BLaER1 (cell line): ENCODE measurements at regions not wholly inside any gene's neighbourhood (a gene's known extent, or its start where the extent isn't known, plus 50 kb on each side); places are given as distances from the start of the nearest gene placed in this dataset.

ENCODE experiments used
- H3K27ac ChIP-seq: shearing (Covaris generic); formaldehyde crosslinking; 2 replicates; pipeline ENCODE4 v1.8.1; 2022
- H3K27me3 ChIP-seq: shearing (Covaris generic); formaldehyde crosslinking; 2 replicates; pipeline ENCODE4 v1.8.1; 2022
- H3K36me3 ChIP-seq: shearing (Covaris generic); formaldehyde crosslinking; 2 replicates; pipeline ENCODE4 v1.8.1; 2022
- H3K4me1 ChIP-seq: shearing (Covaris generic); formaldehyde crosslinking; 2 replicates; pipeline ENCODE4 v1.8.1; 2022
- H3K4me2 ChIP-seq: shearing (Covaris generic); formaldehyde crosslinking; 2 replicates; pipeline ENCODE4 v1.8.1; 2022
- H3K4me3 ChIP-seq: shearing (Covaris generic); formaldehyde crosslinking; 2 replicates; pipeline ENCODE4 v1.8.1; 2022
- H3K9ac ChIP-seq: shearing (Covaris generic); formaldehyde crosslinking; 2 replicates; pipeline ENCODE4 v1.8.1; 2022
- H3K9me3 ChIP-seq: shearing (Covaris generic); formaldehyde crosslinking; 2 replicates; pipeline ENCODE4 v1.8.1; 2022
- H4K20me1 ChIP-seq: shearing (Covaris generic); formaldehyde crosslinking; 2 replicates; pipeline ENCODE4 v1.8.1; 2022
- Cebpa-rat ChIP-seq: shearing (Covaris generic); IDR thresholded peaks from 2 replicates; pipeline ENCODE4 v1.8.1; 2022

- Histone ChIP-seq H3K4me1 (no peaks in the 10 kb centered on the region), H3K27ac (no peak overlapping the region), H3K4me2 (no peak overlapping the region), H3K9me3 (no peaks in the 10 kb centered on the region), H3K9ac (no peak overlapping the region), H4K20me1 (no peaks in the 10 kb centered on the region), H3K36me3 (no peaks in the 10 kb centered on the region), H3K4me3 (no peak overlapping the region), H3K27me3 (no peaks in the 10 kb centered on the region)
- TF ChIP-seq Cebpa-rat = no peak
Observed at GRCh38 chr18:67964462-67964861, 447.9 kb upstream of the DSEL start.

- no peak overlapping the region for H3K4me3 ChIP-seq
- H3K36me3 ChIP-seq = no peaks in the 10 kb centered on the region
- no peaks in the 10 kb centered on the region for H3K9me3 ChIP-seq
- H3K27me3 ChIP-seq = no peaks in the 10 kb centered on the region
- H3K9ac ChIP-seq = no peak overlapping the region
- H3K27ac ChIP-seq = no peak overlapping the region
- TF ChIP-seq Cebpa-rat = no peak
- H4K20me1 ChIP-seq = no peaks in the 10 kb centered on the region
- H3K4me1 ChIP-seq = no peaks in the 10 kb centered on the region
- H3K4me2 ChIP-seq = no peak overlapping the region
Observed at GRCh38 chr18:67961701-67962440, 445.4 kb upstream of the DSEL start.

GRCh38 chr18:67957684-67958083 lies 441.2 kb upstream of the DSEL start:
- H3K27ac ChIP-seq = no peak overlapping the region
- no peak overlapping the region for H3K4me3 ChIP-seq
- no peaks in the 10 kb centered on the region for H3K36me3 ChIP-seq
- H4K20me1 ChIP-seq = no peaks in the 10 kb centered on the region
- H3K4me1 ChIP-seq = no peaks in the 10 kb centered on the region
- no peaks in the 10 kb centered on the region for H3K9me3 ChIP-seq
- no peak for TF ChIP-seq Cebpa-rat
- H3K27me3 ChIP-seq = no peaks in the 10 kb centered on the region
- no peak overlapping the region for H3K9ac ChIP-seq
- H3K4me2 ChIP-seq = no peak overlapping the region

- Histone ChIP-seq H3K27me3 (no peaks in the 10 kb centered on the region), H3K9me3 (no peaks in the 10 kb centered on the region), H3K4me1 (no peaks in the 10 kb centered on the region), H4K20me1 (no peaks in the 10 kb centered on the region), H3K4me2 (no peak overlapping the region), H3K4me3 (no peak overlapping the region), H3K27ac (no peak overlapping the region), H3K9ac (no peak overlapping the region), H3K36me3 (no peaks in the 10 kb centered on the region)
- TF ChIP-seq Cebpa-rat = no peak
Observed at GRCh38 chr18:67954594-67954993, 438.1 kb upstream of the DSEL start.

- Histone ChIP-seq H3K36me3 (no peaks in the 10 kb centered on the region), H3K9ac (no peak overlapping the region), H3K27ac (no peak overlapping the region), H3K4me2 (no peak overlapping the region), H3K4me1 (no peaks in the 10 kb centered on the region), H3K4me3 (no peak overlapping the region), H4K20me1 (no peaks in the 10 kb centered on the region), H3K27me3 (no peaks in the 10 kb centered on the region), H3K9me3 (no peaks in the 10 kb centered on the region)
- no peak for TF ChIP-seq Cebpa-rat
Observed at GRCh38 chr18:67951137-67951536, 434.6 kb upstream of the DSEL start.

GRCh38 chr18:67938660-67939059 lies 422.1 kb upstream of the DSEL start:
- Histone ChIP-seq H3K9ac (no peak overlapping the region), H3K36me3 (no peaks in the 10 kb centered on the region), H3K9me3 (no peaks in the 10 kb centered on the region), H3K4me3 (no peak overlapping the region), H3K27me3 (no peaks in the 10 kb centered on the region), H3K27ac (no peak overlapping the region), H3K4me2 (no peak overlapping the region), H3K4me1 (no peaks in the 10 kb centered on the region), H4K20me1 (no peaks in the 10 kb centered on the region)
- TF ChIP-seq Cebpa-rat = no peak

GRCh38 chr18:67935638-67936037 lies 419.1 kb upstream of the DSEL start:
- no peak for TF ChIP-seq Cebpa-rat
- Histone ChIP-seq H3K4me3 (no peak overlapping the region), H4K20me1 (no peaks in the 10 kb centered on the region), H3K36me3 (no peaks in the 10 kb centered on the region), H3K4me1 (no peaks in the 10 kb centered on the region), H3K9me3 (no peaks in the 10 kb centered on the region), H3K27ac (no peak overlapping the region), H3K4me2 (no peak overlapping the region), H3K9ac (no peak overlapping the region), H3K27me3 (no peaks in the 10 kb centered on the region)

GRCh38 chr18:67933271-67933670 lies 416.8 kb upstream of the DSEL start:
- Histone ChIP-seq H3K27ac (no peak overlapping the region), H3K9ac (no peak overlapping the region), H3K4me2 (no peak overlapping the region), H3K4me1 (no peaks in the 10 kb centered on the region), H3K36me3 (no peaks in the 10 kb centered on the region), H3K27me3 (no peaks in the 10 kb centered on the region), H3K4me3 (no peak overlapping the region), H4K20me1 (no peaks in the 10 kb centered on the region), H3K9me3 (no peaks in the 10 kb centered on the region)
- TF ChIP-seq Cebpa-rat = no peak

- H3K4me2 ChIP-seq = no peak overlapping the region
- H3K9ac ChIP-seq = no peak overlapping the region
- H3K36me3 ChIP-seq = no peaks in the 10 kb centered on the region
- no peak for TF ChIP-seq Cebpa-rat
- no peak overlapping the region for H3K27ac ChIP-seq
- H3K9me3 ChIP-seq = no peaks in the 10 kb centered on the region
- no peak overlapping the region for H3K4me3 ChIP-seq
- H3K4me1 ChIP-seq = no peaks in the 10 kb centered on the region
- no peaks in the 10 kb centered on the region for H4K20me1 ChIP-seq
- no peaks in the 10 kb centered on the region for H3K27me3 ChIP-seq
Observed at GRCh38 chr18:67932271-67932670, 415.8 kb upstream of the DSEL start.

GRCh38 chr18:67926929-67927864 lies 410.7 kb upstream of the DSEL start:
- Histone ChIP-seq H3K4me1 (no peaks in the 10 kb centered on the region), H3K9me3 (no peaks in the 10 kb centered on the region), H3K27me3 (no peaks in the 10 kb centered on the region), H3K36me3 (no peaks in the 10 kb centered on the region), H4K20me1 (no peaks in the 10 kb centered on the region), H3K27ac (no peak overlapping the region), H3K4me2 (no peak overlapping the region), H3K4me3 (no peak overlapping the region), H3K9ac (no peak overlapping the region)
- TF ChIP-seq Cebpa-rat = no peak
